T-cell (primary cell): ENCODE measurements at regions not wholly inside any gene's neighbourhood (a gene's known extent, or its start where the extent isn't known, plus 50 kb on each side); places are given as distances from the start of the nearest gene placed in this dataset.

Source experiments
- ATAC-seq, 4 experiments: fragments of 200-7000 bp in 3 of 4; fragments of 150-1000 bp in 1 of 4; cut with Tn5 transposase; replicated peaks in 1 of 4; 1 replicate in 3 of 4; 2 replicates in 1 of 4; pipeline ENCODE4 v1.10.0; 2021; ENCODE audit warnings: moderate library complexity in 3 of 4, mild to moderate bottlenecking in 2 of 4, moderate number of reproducible peaks in 1 of 4
- CTCF ChIA-PET, 2 donors: fragments of 300-600 bp; sonication (Branson Sonifier 250); formaldehyde crosslinking; loops; one replicate each; lab custom pipeline; 2022; ENCODE audit warnings: antibody characterized with exemption in 2 of 2; lab: Charles Lee
- POLR2A ChIA-PET, 2 donors: fragments of 300-600 bp; sonication (Branson Sonifier 250); formaldehyde crosslinking; loops; one replicate each; lab custom pipeline; 2022; ENCODE audit warnings: antibody characterized with exemption in 2 of 2; lab: Charles Lee
- DNase-seq, 35 experiments: peaks; one replicate each; pipeline versions ENCODE4 v3.0.0 to v3.0.0-alpha.2; 2013 to 2023
- H3K27ac ChIP-seq: one replicate; pipeline ENCODE4 v1.5.1; 2013; ENCODE audit warnings: low read length
- H3K27me3 ChIP-seq, 2 experiments: replicated peaks in 1 of 2; 1 replicate in 1 of 2; 2 replicates in 1 of 2; pipeline versions ENCODE4 v1.6.1 to v1.7.0; 2013; ENCODE audit warnings: low read length in 1 of 2, mixed read lengths in 1 of 2; ENCODE audit not compliant: control insufficient read depth in 2 of 2, insufficient read depth in 2 of 2; ENCODE audit errors: extremely low read depth in 1 of 2
- H3K36me3 ChIP-seq, 2 donors: 1 replicate in 1 of 2; 2 replicates in 1 of 2; pipeline versions ENCODE4 v1.6.1 to v1.7.0; 2013; ENCODE audit warnings: low read length in 1 of 2; ENCODE audit not compliant: control insufficient read depth in 2 of 2, insufficient read depth in 1 of 2; ENCODE audit errors: extremely low read depth in 1 of 2
- H3K4me1 ChIP-seq, 2 experiments: 1 replicate in 1 of 2; 2 replicates in 1 of 2; pipeline versions ENCODE4 v1.6.1 to v1.7.0; 2013; ENCODE audit warnings: low read length in 2 of 2, mixed read lengths in 1 of 2; ENCODE audit not compliant: insufficient read depth in 2 of 2, control insufficient read depth in 1 of 2; ENCODE audit errors: extremely low read depth in 1 of 2
- H3K4me3 ChIP-seq, 2 donors: 1 replicate in 1 of 2; 2 replicates in 1 of 2; pipeline versions ENCODE4 v1.5.1 to v1.7.0; 2013; ENCODE audit warnings: mild to moderate bottlenecking in 2 of 2, low read length in 1 of 2, moderate library complexity in 1 of 2; ENCODE audit not compliant: control insufficient read depth in 1 of 2; ENCODE audit errors: extremely low read depth in 1 of 2
- H3K9me3 ChIP-seq: 2 replicates; pipeline ENCODE4 v1.7.0; 2013
- H3K27ac Mint-ChIP-seq, 2 donors: one replicate each; pipeline ENCODE4 v1.8.0; 2020 to 2021; ENCODE audit warnings: mild to moderate bottlenecking in 2 of 2, mixed read lengths in 2 of 2
- H3K27me3 Mint-ChIP-seq, 2 donors: one replicate each; pipeline ENCODE4 v1.8.0; 2021 to 2022; ENCODE audit warnings: mixed read lengths in 2 of 2
- H3K36me3 Mint-ChIP-seq: one replicate; pipeline ENCODE4 v1.8.0; 2021; ENCODE audit warnings: mixed read lengths
- H3K4me1 Mint-ChIP-seq, 3 donors: one replicate each; pipeline ENCODE4 v1.8.0; 2020 to 2022; ENCODE audit warnings: mixed read lengths in 3 of 3, mild to moderate bottlenecking in 1 of 3
- H3K4me3 Mint-ChIP-seq, 3 donors: one replicate each; pipeline ENCODE4 v1.8.0; 2020 to 2022; ENCODE audit warnings: mild to moderate bottlenecking in 3 of 3, mixed read lengths in 3 of 3, moderate library complexity in 3 of 3
- H3K9me3 Mint-ChIP-seq, 3 donors: one replicate each; pipeline ENCODE4 v1.8.0; 2020 to 2022; ENCODE audit warnings: mixed read lengths in 3 of 3
- WGBS: methylation state at CpG from one replicate; pipeline ENCODE4 v1.1.5; 2013; ENCODE audit warnings: missing lambda C conversion rate; ENCODE audit not compliant: insufficient coverage; 5-methylcytosine and 5-hydroxymethylcytosine counted together

- Histone ChIP-seq H3K27me3 (peaks cover 0 to 23% of the 10 kb centered on the region in 2 experiments), H3K9me3 (no peaks in the 10 kb centered on the region), H3K27ac (no peak overlapping the region), H3K4me1 (no peaks in the 10 kb centered on the region), H3K4me3 (no peak overlapping the region), H3K36me3 (no peaks in the 10 kb centered on the region)
- Mint-ChIP-seq H3K9me3 (peaks cover 0 to 4% (median 0%) of the 10 kb centered on the region in 3 donors), H3K4me1 (no peaks in the 10 kb centered on the region), H3K4me3 (no peak overlapping the region), H3K27me3 (peaks cover 0 to 9% of the 10 kb centered on the region in 2 donors), H3K27ac (no peak overlapping the region), H3K36me3 (no peaks in the 10 kb centered on the region)
- ATAC-seq (no peak), DNase-seq (no peak)
- 89% methylated on average over 7 of the region's 9 CpGs for WGBS
- CTCF ChIA-PET, result no interaction called here
- POLR2A ChIA-PET, result interaction anchor here in 1 of 2 donors (0.6 kb wide), 1 partner anchor 8 kb away, joined by 3 read pairs; no protein-coding TSS in a partner anchor
Observed at GRCh38 chr17:83149029-83149725, 69.8 kb downstream of the METRNL start.

DNA sequence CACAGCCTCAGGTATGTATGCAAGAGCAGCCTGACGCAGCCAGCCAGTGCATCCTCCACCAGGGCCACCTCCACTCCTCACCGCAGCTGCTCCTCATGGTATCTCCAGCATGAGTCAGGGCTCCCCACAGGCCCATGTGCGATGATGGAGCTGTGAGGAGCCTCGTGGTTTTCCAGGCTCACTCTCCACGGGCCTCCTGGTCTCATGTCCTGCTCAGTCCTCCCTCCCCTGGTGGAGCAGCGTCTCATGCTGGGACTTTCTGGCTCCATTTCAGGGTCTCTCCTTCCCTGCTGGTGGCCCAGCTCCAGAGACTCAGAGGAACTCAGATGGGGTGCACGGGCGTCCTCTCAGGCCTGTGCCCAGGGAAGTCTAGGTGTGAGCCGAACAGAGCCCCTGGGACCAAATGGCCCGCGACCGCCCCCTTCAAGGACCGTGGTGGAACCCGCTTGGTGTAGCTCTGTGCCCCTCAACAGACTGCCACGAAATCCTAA is 70.4 kb downstream of the METRNL start:
- Histone ChIP-seq H3K4me1 (no peaks in the 10 kb centered on the region), H3K4me3 (no peak overlapping the region), H3K27ac (no peak overlapping the region), H3K36me3 (no peaks in the 10 kb centered on the region), H3K27me3 (peaks cover 0 to 21% of the 10 kb centered on the region in 2 experiments), H3K9me3 (no peaks in the 10 kb centered on the region)
- no peak for DNase-seq
- Mint-ChIP-seq H3K27me3 (peaks cover 0 to 13% of the 10 kb centered on the region in 2 donors), H3K9me3 (peaks cover 0 to 4% (median 0%) of the 10 kb centered on the region in 3 donors), H3K4me1 (no peaks in the 10 kb centered on the region), H3K4me3 (no peak overlapping the region), H3K36me3 (no peaks in the 10 kb centered on the region), H3K27ac (no peak overlapping the region)
- CTCF ChIA-PET, result no interaction called here
- no peak for ATAC-seq
- WGBS, result 77% methylated on average over 15 of the region's 15 CpGs
- POLR2A ChIA-PET, result interaction anchor here in 1 of 2 donors (0.6 kb wide), 1 partner anchor 9 kb away, joined by 3 read pairs; no protein-coding TSS in a partner anchor

- CTCF ChIA-PET, result no interaction called here
Observed at GRCh38 chr17:83150369-83151055, 71.1 kb downstream of the METRNL start.

DNA sequence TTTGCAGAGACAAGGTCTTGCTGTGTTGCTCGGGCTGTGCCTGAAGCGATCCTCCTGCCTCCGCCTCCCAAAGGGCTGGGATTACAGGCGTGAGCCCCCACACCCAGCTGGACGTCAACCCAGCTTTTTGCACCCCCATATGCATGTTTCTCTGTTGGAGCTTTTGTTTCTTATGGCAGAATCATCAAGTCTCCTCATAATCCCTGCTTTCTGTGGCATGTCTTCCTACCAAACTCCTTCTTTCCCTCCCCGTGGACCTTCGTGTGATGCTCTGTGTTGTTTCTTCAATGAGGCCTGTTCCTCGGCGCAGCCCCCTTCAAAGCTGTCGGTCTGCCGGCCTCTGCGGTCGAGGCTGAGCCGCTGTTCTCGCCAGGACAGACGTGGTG is 71.6 kb downstream of the METRNL start:
- no peak overlapping the region for H3K27ac Mint-ChIP-seq

More at GRCh38 chr17:83150369-83151055, 71.1 kb downstream of the METRNL start:
- POLR2A ChIA-PET, result no interaction called here
- ATAC-seq (no peak), DNase-seq (no peak)
- Mint-ChIP-seq H3K4me1 (peaks cover 0 to 2% (median 2%) of the 10 kb centered on the region in 3 donors), H3K9me3 (peaks cover 0 to 4% (median 0%) of the 10 kb centered on the region in 3 donors), H3K27ac (no peak overlapping the region), H3K4me3 (no peak overlapping the region), H3K36me3 (no peaks in the 10 kb centered on the region), H3K27me3 (peaks cover 0 to 9% of the 10 kb centered on the region in 2 donors)
- Histone ChIP-seq H3K4me3 (no peak overlapping the region), H3K27ac (no peak overlapping the region), H3K27me3 (peaks cover 0 to 24% of the 10 kb centered on the region in 2 experiments), H3K4me1 (no peaks in the 10 kb centered on the region), H3K36me3 (no peaks in the 10 kb centered on the region), H3K9me3 (no peaks in the 10 kb centered on the region)
- 88% methylated on average over 4 of the region's 10 CpGs for WGBS

DNA sequence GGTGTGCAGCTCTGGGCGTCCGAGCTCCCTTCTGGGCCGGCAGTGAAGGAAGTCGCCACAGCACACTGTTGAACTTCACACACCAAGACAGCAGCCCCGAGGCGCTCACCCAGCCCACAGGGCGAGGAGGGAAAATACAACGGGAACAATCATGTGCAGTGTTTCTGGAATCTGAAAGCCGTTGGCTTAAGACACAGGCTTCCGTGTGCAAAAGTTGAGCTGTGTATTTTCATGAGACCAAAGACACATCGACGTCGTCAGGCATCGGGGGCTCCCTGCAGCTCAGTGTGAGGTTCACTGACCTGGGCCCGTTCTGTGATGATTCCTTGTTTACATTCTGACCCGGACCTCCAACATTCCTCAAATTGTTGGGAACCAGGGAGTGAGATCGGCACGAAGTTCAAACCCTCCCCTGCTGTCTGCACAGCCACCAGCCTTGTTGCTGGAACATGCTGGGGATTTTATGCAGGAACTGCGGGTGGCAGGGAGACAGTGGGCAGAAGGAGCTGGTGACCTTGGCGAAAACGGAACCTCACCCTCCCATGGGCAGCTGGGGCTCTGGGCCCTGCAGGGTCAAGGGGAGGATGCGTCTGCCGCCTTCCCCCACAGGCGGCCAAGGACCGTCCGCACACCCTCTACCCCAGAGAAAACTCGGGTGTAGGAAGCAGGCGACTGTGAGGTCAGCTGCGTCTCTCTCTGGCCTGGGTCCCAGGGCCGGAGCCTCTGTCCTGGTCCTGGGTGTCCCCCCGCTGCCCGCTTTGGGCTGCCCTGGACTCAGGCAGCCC is 72.2 kb downstream of the METRNL start:
- Histone ChIP-seq H3K4me3 (no peak overlapping the region), H3K4me1 (no peaks in the 10 kb centered on the region), H3K36me3 (no peaks in the 10 kb centered on the region), H3K9me3 (no peaks in the 10 kb centered on the region), H3K27me3 (peaks cover 0 to 24% of the 10 kb centered on the region in 2 experiments), H3K27ac (no peak overlapping the region)
- Mint-ChIP-seq H3K9me3 (no peaks in the 10 kb centered on the region), H3K4me3 (no peak overlapping the region), H3K4me1 (peaks cover 0 to 4% (median 3%) of the 10 kb centered on the region in 3 donors), H3K27ac (no peak overlapping the region), H3K36me3 (no peaks in the 10 kb centered on the region), H3K27me3 (peaks cover 0 to 9% of the 10 kb centered on the region in 2 donors)
- 88% methylated on average over 27 of the region's 32 CpGs for WGBS
- ChIA-PET CTCF (no interaction called here), POLR2A (interaction anchor here in 1 of 2 donors (0.5 kb wide), 1 partner anchor 218 kb away, joined by 6 read pairs; no protein-coding TSS in a partner anchor)
- DNase-seq (no peak), ATAC-seq (no peak)

More for the DNA sequence above, 71.6 kb downstream of the METRNL start:
- Mint-ChIP-seq H3K9me3 (peaks cover 0 to 3% (median 0%) of the 10 kb centered on the region in 3 donors), H3K27me3 (peaks cover 0 to 9% of the 10 kb centered on the region in 2 donors), H3K4me3 (no peak overlapping the region), H3K4me1 (peaks cover 0 to 4% (median 3%) of the 10 kb centered on the region in 3 donors), H3K36me3 (no peaks in the 10 kb centered on the region)
- POLR2A ChIA-PET, result no interaction called here
- H3K9me3 ChIP-seq, result no peaks in the 10 kb centered on the region
- ATAC-seq (no peak), DNase-seq (no peak)
- no peaks in the 10 kb centered on the region for H3K4me1 ChIP-seq
- no peak overlapping the region for H3K4me3 ChIP-seq
- peaks cover 0 to 24% of the 10 kb centered on the region in 2 experiments for H3K27me3 ChIP-seq
- H3K36me3 ChIP-seq, result no peaks in the 10 kb centered on the region
- CTCF ChIA-PET, result no interaction called here
- no peak overlapping the region for H3K27ac ChIP-seq
- WGBS, result 93% methylated on average over 11 of the region's 16 CpGs

DNA sequence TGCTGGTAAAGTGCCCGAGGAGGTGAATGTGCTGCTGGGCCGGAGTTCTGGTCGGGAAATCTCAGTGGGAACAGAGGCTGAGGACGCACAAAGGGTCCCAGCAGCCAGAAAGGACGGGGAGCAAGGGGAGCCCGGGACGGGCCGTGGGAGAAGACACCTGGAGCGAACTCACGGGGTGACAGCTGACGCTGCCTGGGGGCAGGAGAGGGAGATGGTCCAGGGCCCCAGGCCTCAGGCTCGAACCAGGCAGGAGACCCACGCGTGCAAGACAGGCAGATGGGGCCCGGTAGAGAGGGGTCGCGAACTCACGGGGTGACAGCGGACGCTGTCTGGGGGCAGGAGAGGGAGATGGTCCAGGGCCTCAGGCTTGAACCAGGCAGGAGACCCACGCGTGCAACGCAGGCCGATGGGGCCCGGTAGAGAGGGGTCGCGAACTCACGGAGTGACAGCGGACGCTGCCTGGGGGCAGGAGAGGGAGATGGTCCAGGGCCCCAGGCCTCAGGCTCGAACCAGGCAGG is 72.9 kb downstream of the METRNL start:
- ATAC-seq, result no peak
- H3K27ac Mint-ChIP-seq, result no peak overlapping the region
- Histone ChIP-seq H3K27me3 (peaks cover 0 to 24% of the 10 kb centered on the region in 2 experiments), H3K36me3 (no peaks in the 10 kb centered on the region), H3K9me3 (no peaks in the 10 kb centered on the region), H3K27ac (no peak overlapping the region), H3K4me1 (no peaks in the 10 kb centered on the region), H3K4me3 (no peak overlapping the region)
- peaks cover 0 to 9% of the 10 kb centered on the region in 2 donors for H3K27me3 Mint-ChIP-seq
- peaks cover 0 to 4% (median 3%) of the 10 kb centered on the region in 3 donors for H3K4me1 Mint-ChIP-seq
- no peak overlapping the region for H3K4me3 Mint-ChIP-seq
- ChIA-PET POLR2A (no interaction called here), CTCF (no interaction called here)
- no peaks in the 10 kb centered on the region for H3K9me3 Mint-ChIP-seq
- DNase-seq, result no peak
- no peaks in the 10 kb centered on the region for H3K36me3 Mint-ChIP-seq
- WGBS, result 96% methylated on average over 28 of the region's 31 CpGs
